Lung (tissue), 11 donors: ENCODE measurements at regions not wholly inside any gene's neighbourhood (a gene's known extent, or its start where the extent isn't known, plus 50 kb on each side); places are given as distances from the start of the nearest gene placed in this dataset.

Experiments used
- ATAC-seq: fragments of 200-7000 bp; cut with Tn5 transposase; one replicate; pipeline ENCODE4 v1.9.1; 2020; ENCODE audit warnings: moderate number of reproducible peaks; ENCODE audit not compliant: insufficient read depth, low FRiP score
- DNase-seq, 3 donors: peaks; one replicate each; pipeline ENCODE4 v3.0.0-alpha.2; 2013 to 2017
- H3K27ac ChIP-seq, 2 donors: one replicate each; pipeline ENCODE4 v1.5.1; 2013; ENCODE audit warnings: mild to moderate bottlenecking in 2 of 2, moderate library complexity in 2 of 2, control low read depth in 1 of 2, inconsistent platforms in 1 of 2, low read depth in 1 of 2, low read length in 1 of 2
- H3K27me3 ChIP-seq, 3 donors: one replicate each; pipeline ENCODE4 v1.5.1; 2013; ENCODE audit warnings: low read length in 2 of 3; ENCODE audit not compliant: control insufficient read depth in 3 of 3, insufficient read depth in 3 of 3
- H3K36me3 ChIP-seq, 4 donors: one replicate each; pipeline ENCODE4 v1.5.1; 2013; ENCODE audit warnings: low read length in 4 of 4, mild to moderate bottlenecking in 1 of 4, moderate library complexity in 1 of 4; ENCODE audit not compliant: control insufficient read depth in 4 of 4, insufficient read depth in 4 of 4
- H3K4me1 ChIP-seq, 5 donors: one replicate each; pipeline ENCODE4 v1.5.1; 2013; ENCODE audit warnings: low read length in 5 of 5, mild to moderate bottlenecking in 2 of 5, moderate library complexity in 1 of 5; ENCODE audit not compliant: control insufficient read depth in 5 of 5, insufficient read depth in 5 of 5
- H3K4me3 ChIP-seq: one replicate; pipeline ENCODE4 v1.5.1; 2013; ENCODE audit warnings: mild to moderate bottlenecking, control low read depth, moderate library complexity
- H3K9ac ChIP-seq, 2 donors: one replicate each; pipeline ENCODE4 v1.5.1; 2013; ENCODE audit warnings: low read length in 2 of 2, control low read depth in 1 of 2; ENCODE audit not compliant: insufficient read depth in 1 of 2
- H3K9me3 ChIP-seq, 4 donors: one replicate each; pipeline ENCODE4 v1.5.1; 2013; ENCODE audit warnings: low read length in 3 of 4, mild to moderate bottlenecking in 1 of 4, moderate library complexity in 1 of 4; ENCODE audit not compliant: control insufficient read depth in 4 of 4, insufficient read depth in 3 of 4
- CTCF ChIP-seq: IDR thresholded peaks from 2 replicates; pipeline ENCODE4 v1.5.1; 2012; ENCODE audit warnings: mild to moderate bottlenecking; ENCODE audit errors: control extremely low read depth, extremely low read depth
- WGBS, 2 donors: extraction: QIAGEN DNeasy Blood & Tissue Kit; methylation state at CpG; one replicate each; pipeline ENCODE4 v1.1.7; 2013; 5-methylcytosine and 5-hydroxymethylcytosine counted together
- donor health status: control.
- donor health status: control.
- donor health status: Bipolar disorder and iron deficiency.
- donor health status: healthy.
- donor health status: DM: yes; HTN: yes; CAD: no.

- H3K9ac ChIP-seq = no peak overlapping the region
- no peaks in the 10 kb centered on the region for H3K4me1 ChIP-seq
- no peak for TF ChIP-seq CTCF
- no peak overlapping the region for H3K27ac ChIP-seq
- no peak overlapping the region for H3K4me3 ChIP-seq
- no peaks in the 10 kb centered on the region for H3K36me3 ChIP-seq
- ATAC-seq (no peak), DNase-seq (no peak)
- peaks cover 0 to 14% (median 0%) of the 10 kb centered on the region in 4 donors for H3K9me3 ChIP-seq
- WGBS, 2 donors = 40 to 43% methylated on average over 9 of the region's 9 CpGs
- H3K27me3 ChIP-seq = peaks cover 0 to 16% (median 16%) of the 10 kb centered on the region in 3 donors
These were observed 158.5 kb downstream of the SHOX start for GRCh38 chrX:789096-789495.

GRCh38 chrX:786441-786881, 155.9 kb downstream of the SHOX start:
- Histone ChIP-seq H3K9ac (no peak overlapping the region), H3K36me3 (no peaks in the 10 kb centered on the region), H3K4me1 (no peaks in the 10 kb centered on the region), H3K4me3 (no peak overlapping the region), H3K27me3 (peaks cover 0 to 16% (median 14%) of the 10 kb centered on the region in 3 donors), H3K27ac (no peak overlapping the region), H3K9me3 (peaks cover 0 to 7% (median 0%) of the 10 kb centered on the region in 4 donors)
- no peak for ATAC-seq
- no peak for TF ChIP-seq CTCF
- DNase-seq = no peak
- 62 to 70% methylated on average over 6 of the region's 6 CpGs for WGBS, 2 donors

GRCh38 chrX:784829-785228, 154.2 kb downstream of the SHOX start:
- DNase-seq (no peak), ATAC-seq (no peak)
- no peaks in the 10 kb centered on the region for H3K36me3 ChIP-seq
- peaks cover 0 to 1% (median under 1%) of the 10 kb centered on the region in 3 donors for H3K27me3 ChIP-seq
- peaks cover 0 to 1% (median 0%) of the 10 kb centered on the region in 4 donors for H3K9me3 ChIP-seq
- no peak overlapping the region for H3K9ac ChIP-seq
- no peaks in the 10 kb centered on the region for H3K4me1 ChIP-seq
- WGBS, 2 donors = 89 to 90% methylated on average over 13 of the region's 13 CpGs
- no peak overlapping the region for H3K27ac ChIP-seq
- TF ChIP-seq CTCF = no peak
- no peak overlapping the region for H3K4me3 ChIP-seq
